DOHH2 (cell line): ENCODE measurements at regions not wholly inside any gene's neighbourhood (a gene's known extent, or its start where the extent isn't known, plus 50 kb on each side); places are given as distances from the start of the nearest gene placed in this dataset.
A peak's percentile ranks its signal among the peaks of the same experiment; 100 is the strongest.

Experiments used
- CTCF ChIP-seq: fragments of 200-600 bp; sonication (generic); IDR thresholded peaks from one replicate; pipeline ENCODE4 v1.5.1; 2014; ENCODE audit warnings: antibody characterized with exemption, mild to moderate bottlenecking, low read depth, low read length; ENCODE audit not compliant: poor library complexity, severe bottlenecking
- EZH2phosphoT487 ChIP-seq: fragments of 200-600 bp; sonication (generic); IDR thresholded peaks from 2 replicates; pipeline ENCODE4 v1.6.1; 2017; ENCODE audit warnings: borderline replicate concordance, mild to moderate bottlenecking, antibody characterized with exemption, low read length, moderate library complexity, mixed read lengths

- TF ChIP-seq CTCF: peak; percentile 26
- TF ChIP-seq EZH2phosphoT487: no peak
Measured at GRCh38 chr17:79203016-79203415, 128.4 kb downstream of the ENGASE start.
